ENCODE measurements at regions not wholly inside any gene's neighbourhood (a gene's known extent, or its start where the extent isn't known, plus 50 kb on each side); places are given as distances from the start of the nearest gene placed in this dataset.

DNA sequence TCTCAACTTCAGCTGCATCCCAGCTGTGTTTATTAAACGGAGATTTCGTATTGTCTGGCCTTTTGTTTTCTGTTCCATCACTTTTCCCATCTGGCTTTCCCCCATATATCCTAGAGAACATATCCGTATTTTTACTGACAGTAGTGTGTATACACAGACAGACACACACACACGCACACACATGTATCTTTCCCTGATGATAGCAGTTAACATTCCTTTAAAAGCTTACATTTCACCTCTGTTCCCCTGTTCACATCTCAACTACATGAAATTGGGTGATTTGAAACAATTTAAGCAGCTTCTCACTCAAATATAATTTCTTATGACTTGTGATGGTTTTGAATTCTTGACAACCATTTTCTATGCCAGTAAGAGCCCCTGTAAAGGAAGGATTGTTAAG lies 207.1 kb upstream of the CEP162 start:
- no peaks in the 10 kb centered on the region for H3K9me2 ChIP-seq
- H3K9me3 ChIP-seq, result no peaks in the 10 kb centered on the region
- 0 out of 2 replicates have a peak overlapping the region, but pooled peaks have one; percentile 37 for H2AFZ ChIP-seq (ENCODE audit: low read depth)
- ChIA-PET CTCF (interaction anchor here (0.6 to 1.9 kb wide), 4 partner anchors 8 to 957 kb away, joined by 3 to 5 read pairs (median 4); no protein-coding TSS in a partner anchor), POLR2A (no interaction called here)
- no peak overlapping the region for H3K4me3 ChIP-seq (ENCODE audit: low read depth in 2 of 2, low read length in 1 of 2)
- no peak overlapping the region for H3K27ac ChIP-seq (ENCODE audit: low read depth in 2 of 2, low read length in 1 of 2)
- H3K4me1 ChIP-seq (ENCODE audit: control insufficient read depth in 1 of 2, insufficient read depth in 2 of 2, low read depth in 1 of 2, low read length in 1 of 2), result no peaks in the 10 kb centered on the region
- H3K79me2 ChIP-seq (ENCODE audit: insufficient read depth), result no peaks in the 10 kb centered on the region
- no peak for DNase-seq
- no peak overlapping the region for H3K9ac ChIP-seq
- H3F3A ChIP-seq (replicated peaks; ENCODE audit: insufficient read depth), result no peaks in the 10 kb centered on the region
- no peak overlapping the region for H3K4me2 ChIP-seq
- TF ChIP-seq IRF3 (IDR thresholded peaks at IDR 0.05; ENCODE audit: low read depth, low read length), result no peak
- TF ChIP-seq FOXM1 (IDR thresholded peaks at IDR 0.05; ENCODE audit: low read depth), result no peak
- no peak for TF ChIP-seq NFIC (IDR thresholded peaks at IDR 0.05; ENCODE audit: borderline replicate concordance)
- no peak for TF ChIP-seq FOSL2 (IDR thresholded peaks at IDR 0.05; ENCODE audit: borderline replicate concordance, low read depth)
- TF ChIP-seq, protein P1, sequence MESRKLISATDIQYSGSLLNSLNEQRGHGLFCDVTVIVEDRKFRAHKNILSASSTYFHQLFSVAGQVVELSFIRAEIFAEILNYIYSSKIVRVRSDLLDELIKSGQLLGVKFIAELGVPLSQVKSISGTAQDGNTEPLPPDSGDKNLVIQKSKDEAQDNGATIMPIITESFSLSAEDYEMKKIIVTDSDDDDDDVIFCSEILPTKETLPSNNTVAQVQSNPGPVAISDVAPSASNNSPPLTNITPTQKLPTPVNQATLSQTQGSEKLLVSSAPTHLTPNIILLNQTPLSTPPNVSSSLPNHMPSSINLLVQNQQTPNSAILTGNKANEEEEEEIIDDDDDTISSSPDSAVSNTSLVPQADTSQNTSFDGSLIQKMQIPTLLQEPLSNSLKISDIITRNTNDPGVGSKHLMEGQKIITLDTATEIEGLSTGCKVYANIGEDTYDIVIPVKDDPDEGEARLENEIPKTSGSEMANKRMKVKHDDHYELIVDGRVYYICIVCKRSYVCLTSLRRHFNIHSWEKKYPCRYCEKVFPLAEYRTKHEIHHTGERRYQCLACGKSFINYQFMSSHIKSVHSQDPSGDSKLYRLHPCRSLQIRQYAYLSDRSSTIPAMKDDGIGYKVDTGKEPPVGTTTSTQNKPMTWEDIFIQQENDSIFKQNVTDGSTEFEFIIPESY (IDR thresholded peaks at IDR 0.05; ENCODE audit: borderline replicate concordance, low read depth), result no peak
- TF ChIP-seq SMC3 (IDR thresholded peaks at IDR 0.05; ENCODE audit: low read depth, low read length), result no peak
- TF ChIP-seq CHD2 (IDR thresholded peaks at IDR 0.05; ENCODE audit: low read length, partially characterized antibody), result no peak
- TF ChIP-seq EZH2phosphoT487 (IDR thresholded peaks at IDR 0.05; ENCODE audit: borderline replicate concordance, low read depth), result no peak
- no peak for TF ChIP-seq RAD21 (IDR thresholded peaks at IDR 0.05; ENCODE audit: low read length)
- no peak for TF ChIP-seq FOXJ3 (CRISPR knock-in tag; IDR thresholded peaks at IDR 0.05)
- TF ChIP-seq YY1 (IDR thresholded peaks at IDR 0.05; ENCODE audit: low read depth), result no peak
- TF ChIP-seq RXRA (IDR thresholded peaks at IDR 0.05; ENCODE audit: borderline replicate concordance, low read depth), result no peak
- no peaks in the 10 kb centered on the region for H3K27me3 ChIP-seq (ENCODE audit: insufficient read depth)
- H4K20me1 ChIP-seq (ENCODE audit: insufficient read depth), result no peaks in the 10 kb centered on the region
- WGBS (ENCODE audit: low lambda C conversion rate), result 79% methylated on average over 4 of the region's 4 CpGs
- no peaks in the 10 kb centered on the region for H3K36me3 ChIP-seq (replicated peaks in 1 of 2; ENCODE audit: control insufficient read depth in 1 of 2, insufficient read depth in 2 of 2, low read length in 1 of 2)

DNA sequence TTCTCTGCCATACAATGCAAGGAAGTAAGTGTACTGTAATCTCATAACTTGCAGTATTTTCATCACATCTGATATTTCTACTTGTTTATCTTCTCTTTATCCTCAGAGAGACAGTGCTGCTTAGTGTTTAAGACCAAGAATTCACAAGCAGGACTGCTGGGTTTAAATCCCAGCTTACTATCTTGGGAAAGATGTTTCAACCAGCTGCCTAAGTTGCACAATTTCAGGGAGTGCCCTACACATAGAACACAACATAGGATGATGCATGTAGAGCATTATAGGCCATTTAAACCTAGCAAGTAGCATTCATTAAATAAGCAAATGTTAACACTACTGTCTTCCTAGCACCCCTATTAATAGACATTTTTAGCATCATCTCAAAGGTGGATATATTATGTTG lies 205.2 kb upstream of the CEP162 start:
- Histone ChIP-seq H4K20me1 (ENCODE audit: insufficient read depth) (no peaks in the 10 kb centered on the region), H3K4me3 (ENCODE audit: low read depth in 2 of 2, low read length in 1 of 2) (no peak overlapping the region), H3K4me1 (ENCODE audit: control insufficient read depth in 1 of 2, insufficient read depth in 2 of 2, low read depth in 1 of 2, low read length in 1 of 2) (no peaks in the 10 kb centered on the region), H3K4me2 (no peak overlapping the region), H3K27ac (ENCODE audit: low read depth in 2 of 2, low read length in 1 of 2) (no peak overlapping the region), H3K27me3 (ENCODE audit: insufficient read depth) (no peaks in the 10 kb centered on the region), H3K9me3 (no peaks in the 10 kb centered on the region), H3K79me2 (ENCODE audit: insufficient read depth) (no peaks in the 10 kb centered on the region), H3K9me2 (no peaks in the 10 kb centered on the region), H3K36me3 (replicated peaks in 1 of 2; ENCODE audit: control insufficient read depth in 1 of 2, insufficient read depth in 2 of 2, low read length in 1 of 2) (no peaks in the 10 kb centered on the region), H2AFZ (ENCODE audit: low read depth) (no peak overlapping the region), H3K9ac (no peak overlapping the region), H3F3A (replicated peaks; ENCODE audit: insufficient read depth) (peaks cover 4% of the 10 kb centered on the region)
- DNase-seq, result no peak
- POLR2A ChIA-PET, result no interaction called here
- TF ChIP-seq EP300 (IDR thresholded peaks at IDR 0.05; ENCODE audit: borderline replicate concordance in 1 of 2, low read depth in 1 of 2, low read length in 1 of 2) (no peak), MXI1 (IDR thresholded peaks at IDR 0.05; ENCODE audit: low read depth, low read length) (no peak), JUND (IDR thresholded peaks at IDR 0.05) (no peak), RXRA (IDR thresholded peaks at IDR 0.05; ENCODE audit: borderline replicate concordance, low read depth) (no peak), RFX5 (IDR thresholded peaks at IDR 0.05; ENCODE audit: low read length) (no peak), EZH2phosphoT487 (IDR thresholded peaks at IDR 0.05; ENCODE audit: borderline replicate concordance, low read depth) (no peak), USF1 (IDR thresholded peaks at IDR 0.05; ENCODE audit: borderline replicate concordance, low read depth) (no peak)
- TF ChIP-seq, protein P2, sequence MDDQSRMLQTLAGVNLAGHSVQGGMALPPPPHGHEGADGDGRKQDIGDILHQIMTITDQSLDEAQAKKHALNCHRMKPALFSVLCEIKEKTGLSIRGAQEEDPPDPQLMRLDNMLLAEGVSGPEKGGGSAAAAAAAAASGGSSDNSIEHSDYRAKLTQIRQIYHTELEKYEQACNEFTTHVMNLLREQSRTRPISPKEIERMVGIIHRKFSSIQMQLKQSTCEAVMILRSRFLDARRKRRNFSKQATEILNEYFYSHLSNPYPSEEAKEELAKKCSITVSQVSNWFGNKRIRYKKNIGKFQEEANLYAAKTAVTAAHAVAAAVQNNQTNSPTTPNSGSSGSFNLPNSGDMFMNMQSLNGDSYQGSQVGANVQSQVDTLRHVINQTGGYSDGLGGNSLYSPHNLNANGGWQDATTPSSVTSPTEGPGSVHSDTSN (IDR thresholded peaks at IDR 0.05), result no peak
- CTCF ChIA-PET, result no interaction called here
